ENCODE measurements at regions not wholly inside any gene's neighbourhood (a gene's known extent, or its start where the extent isn't known, plus 50 kb on each side); places are given as distances from the start of the nearest gene placed in this dataset.

GRCh38 chr22:48496987-48497650 lies 1330.6 kb downstream of the BRD1 start:
- no peak overlapping the region for H3K4me3 ChIP-seq (ENCODE audit: low read depth, low read length)
- TF ChIP-seq, protein P1, sequence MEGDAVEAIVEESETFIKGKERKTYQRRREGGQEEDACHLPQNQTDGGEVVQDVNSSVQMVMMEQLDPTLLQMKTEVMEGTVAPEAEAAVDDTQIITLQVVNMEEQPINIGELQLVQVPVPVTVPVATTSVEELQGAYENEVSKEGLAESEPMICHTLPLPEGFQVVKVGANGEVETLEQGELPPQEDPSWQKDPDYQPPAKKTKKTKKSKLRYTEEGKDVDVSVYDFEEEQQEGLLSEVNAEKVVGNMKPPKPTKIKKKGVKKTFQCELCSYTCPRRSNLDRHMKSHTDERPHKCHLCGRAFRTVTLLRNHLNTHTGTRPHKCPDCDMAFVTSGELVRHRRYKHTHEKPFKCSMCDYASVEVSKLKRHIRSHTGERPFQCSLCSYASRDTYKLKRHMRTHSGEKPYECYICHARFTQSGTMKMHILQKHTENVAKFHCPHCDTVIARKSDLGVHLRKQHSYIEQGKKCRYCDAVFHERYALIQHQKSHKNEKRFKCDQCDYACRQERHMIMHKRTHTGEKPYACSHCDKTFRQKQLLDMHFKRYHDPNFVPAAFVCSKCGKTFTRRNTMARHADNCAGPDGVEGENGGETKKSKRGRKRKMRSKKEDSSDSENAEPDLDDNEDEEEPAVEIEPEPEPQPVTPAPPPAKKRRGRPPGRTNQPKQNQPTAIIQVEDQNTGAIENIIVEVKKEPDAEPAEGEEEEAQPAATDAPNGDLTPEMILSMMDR (conservative IDR thresholded peaks at IDR 0.05; ENCODE audit: low read depth, low read length) = no peak
- DNase-seq (ENCODE audit: low read depth) = no peak

GRCh38 chr22:48496226-48496845 lies 1331.3 kb downstream of the BRD1 start:
- TF ChIP-seq, protein P1 (conservative IDR thresholded peaks at IDR 0.05; ENCODE audit: low read depth, low read length) = no peak
- H3K4me3 ChIP-seq (ENCODE audit: low read depth, low read length) = no peak overlapping the region
- no peak for DNase-seq (ENCODE audit: low read depth)

- TF ChIP-seq, protein P1 (conservative IDR thresholded peaks at IDR 0.05; ENCODE audit: low read depth, low read length) = no peak
- DNase-seq (ENCODE audit: low read depth) = no peak
These were observed 1332.0 kb downstream of the BRD1 start for GRCh38 chr22:48495751-48496080.

DNA sequence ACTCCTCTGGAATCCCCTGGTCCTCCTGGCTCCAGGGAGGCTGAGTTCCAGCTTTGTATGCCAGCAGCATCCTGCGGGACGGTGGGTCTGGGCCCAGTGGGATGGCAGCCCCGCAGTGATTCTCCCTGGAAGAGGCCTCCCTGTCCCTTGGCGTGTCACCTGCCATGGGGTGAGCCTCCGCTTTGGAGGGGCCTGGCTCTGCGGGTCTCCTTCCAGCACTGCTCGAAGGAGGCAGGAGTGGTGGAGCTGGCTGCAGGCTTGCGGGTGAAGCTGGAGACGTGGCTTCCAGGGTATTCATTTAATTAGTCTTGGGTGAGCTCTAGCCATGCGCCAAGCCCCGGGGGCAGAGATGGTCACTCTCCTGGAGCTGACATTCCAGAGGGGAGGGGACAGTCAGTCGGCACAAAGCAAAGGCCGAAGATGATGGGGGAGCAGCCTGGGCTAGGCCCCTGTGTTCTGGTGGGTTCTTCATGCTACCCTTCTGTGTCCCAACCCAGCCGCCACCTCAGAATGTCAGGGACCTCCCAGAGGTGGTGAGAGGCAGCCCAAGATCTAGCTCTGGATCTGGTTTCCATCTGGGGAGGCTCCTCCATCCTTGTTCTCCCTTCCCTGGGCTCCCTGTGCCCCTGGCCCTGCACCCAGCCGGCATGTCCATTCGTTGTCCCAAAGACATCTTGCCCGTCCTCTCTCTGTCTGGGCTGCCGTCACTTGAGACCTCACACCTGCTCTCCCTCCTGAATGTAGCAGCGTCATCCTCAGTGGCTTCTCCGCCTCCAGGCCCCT lies 1332.5 kb downstream of the BRD1 start:
- DNase-seq (ENCODE audit: low read depth) = no peak
- TF ChIP-seq, protein P1 (conservative IDR thresholded peaks at IDR 0.05; ENCODE audit: low read depth, low read length) = no peak
- no peak overlapping the region for H3K4me3 ChIP-seq (ENCODE audit: low read depth, low read length)

More at GRCh38 chr22:48495751-48496080, 1332.0 kb downstream of the BRD1 start:
- H3K4me3 ChIP-seq (ENCODE audit: low read depth, low read length) = no peak overlapping the region

- TF ChIP-seq, protein P1 (conservative IDR thresholded peaks at IDR 0.05; ENCODE audit: low read depth, low read length) = no peak
- H3K4me3 ChIP-seq (ENCODE audit: low read depth, low read length) = no peak overlapping the region
- DNase-seq (ENCODE audit: low read depth) = no peak
These were observed 1333.3 kb downstream of the BRD1 start for GRCh38 chr22:48494256-48494967.

DNA sequence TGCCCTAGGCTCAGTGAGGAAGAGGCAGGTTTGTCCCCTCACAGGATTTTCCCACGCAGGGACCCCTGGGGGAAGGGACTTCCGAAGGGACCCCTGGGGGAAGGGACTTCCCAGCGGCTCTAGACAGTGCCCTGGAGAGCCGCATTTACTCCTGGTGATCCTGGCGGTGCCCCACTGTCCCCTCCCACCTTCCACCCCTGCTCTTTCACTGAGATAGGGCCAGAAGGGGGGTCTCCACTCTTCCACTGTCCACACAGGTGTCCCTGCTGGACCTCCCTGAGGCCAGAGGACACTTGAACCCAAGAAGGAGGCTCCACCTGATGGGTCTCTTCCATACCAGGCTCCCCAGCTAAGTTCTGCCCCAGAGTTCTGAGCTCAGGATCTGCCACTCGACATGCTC lies 1333.9 kb downstream of the BRD1 start:
- DNase-seq (ENCODE audit: low read depth) = no peak
- H3K4me3 ChIP-seq (ENCODE audit: low read depth, low read length) = no peak overlapping the region
- TF ChIP-seq, protein P1 (conservative IDR thresholded peaks at IDR 0.05; ENCODE audit: low read depth, low read length) = no peak
